Activated CD4-positive, CD25-positive, alpha-beta regulatory T cell treated with anti-CD3 and anti-CD28 coated beads, Interleukin-2, amount 50 U/mL, for 24 hours (primary cell): ENCODE measurements at regions not wholly inside any gene's neighbourhood (a gene's known extent, or its start where the extent isn't known, plus 50 kb on each side); places are given as distances from the start of the nearest gene placed in this dataset.

ENCODE experiments used
- ATAC-seq, 2 donors: fragments of 150-1000 bp; cut with Tn5 transposase; one replicate each; pipeline ENCODE4 v1.10.0; 2021; ENCODE audit warnings: mild to moderate bottlenecking in 1 of 2, moderate library complexity in 1 of 2

GRCh38 chr19:28878862-28879566, 333.9 kb downstream of the UQCRFS1 start:
- no peak for ATAC-seq

- no peak for ATAC-seq
These were observed 336.3 kb downstream of the UQCRFS1 start for GRCh38 chr19:28876609-28877123.

DNA sequence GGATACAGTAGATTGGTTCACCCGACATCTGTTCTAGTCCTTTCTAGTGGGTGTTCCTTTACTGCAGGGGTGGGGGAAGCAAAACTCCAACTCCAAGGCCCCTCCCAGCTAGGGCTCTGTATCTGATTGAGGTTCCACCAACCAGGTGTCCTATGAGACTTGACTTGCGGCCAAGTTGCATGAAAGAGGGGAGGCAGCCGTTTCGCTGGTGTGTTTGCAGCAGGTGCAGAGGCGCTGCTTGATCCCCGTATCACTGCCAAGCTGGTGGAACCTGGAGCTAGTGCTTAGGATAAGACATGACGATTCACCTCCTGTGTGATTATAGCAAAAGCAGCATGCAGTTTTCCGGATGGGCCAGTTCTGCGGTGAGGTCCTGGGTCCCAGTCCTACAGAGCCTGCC, 338.2 kb downstream of the UQCRFS1 start:
- no peak for ATAC-seq

GRCh38 chr19:28873301-28873700, 339.6 kb downstream of the UQCRFS1 start:
- no peak for ATAC-seq

- no peak for ATAC-seq
These were observed 341.7 kb downstream of the UQCRFS1 start for GRCh38 chr19:28871099-28871725.

DNA sequence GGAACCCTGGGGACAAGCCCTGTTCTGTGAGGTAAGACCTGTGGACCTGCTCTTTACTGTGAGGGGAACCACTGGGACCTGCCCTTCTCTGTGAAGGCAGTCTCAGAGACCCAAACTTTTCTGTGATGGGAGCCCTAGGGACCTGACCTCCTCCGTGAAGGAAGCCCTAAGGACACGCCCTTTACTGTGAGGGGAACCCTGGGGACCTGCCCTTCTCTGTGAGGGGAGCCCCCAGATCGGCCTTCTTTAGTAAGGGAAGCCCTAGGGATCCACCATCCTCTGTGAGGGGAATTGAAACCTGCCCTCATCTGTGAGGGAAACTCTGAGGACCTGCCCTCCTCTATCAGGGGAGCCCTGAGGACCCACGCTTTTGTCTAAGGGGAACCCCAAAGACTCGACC, 343.5 kb downstream of the UQCRFS1 start:
- ATAC-seq, result no peak

- ATAC-seq, result no peak
These were observed 344.1 kb downstream of the UQCRFS1 start for GRCh38 chr19:28868836-28869235.

DNA sequence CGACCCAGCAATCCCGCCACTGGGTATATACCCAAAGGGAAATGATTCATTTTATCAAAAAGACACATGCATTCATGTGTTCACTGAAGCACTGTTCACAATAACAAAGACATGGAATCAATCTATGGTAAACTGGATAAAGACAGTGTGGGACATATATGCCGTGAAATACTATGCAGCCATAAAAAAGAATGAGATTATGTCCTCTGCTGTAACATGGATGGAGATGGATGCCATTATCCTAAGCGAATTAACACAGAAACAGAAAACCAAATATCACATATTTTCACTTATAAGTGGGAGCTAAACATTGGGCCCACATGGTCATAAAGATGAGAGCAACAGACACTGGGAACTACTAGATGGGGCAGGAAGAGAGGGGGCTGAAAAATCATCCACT, 345.0 kb downstream of the UQCRFS1 start:
- ATAC-seq, result no peak

DNA sequence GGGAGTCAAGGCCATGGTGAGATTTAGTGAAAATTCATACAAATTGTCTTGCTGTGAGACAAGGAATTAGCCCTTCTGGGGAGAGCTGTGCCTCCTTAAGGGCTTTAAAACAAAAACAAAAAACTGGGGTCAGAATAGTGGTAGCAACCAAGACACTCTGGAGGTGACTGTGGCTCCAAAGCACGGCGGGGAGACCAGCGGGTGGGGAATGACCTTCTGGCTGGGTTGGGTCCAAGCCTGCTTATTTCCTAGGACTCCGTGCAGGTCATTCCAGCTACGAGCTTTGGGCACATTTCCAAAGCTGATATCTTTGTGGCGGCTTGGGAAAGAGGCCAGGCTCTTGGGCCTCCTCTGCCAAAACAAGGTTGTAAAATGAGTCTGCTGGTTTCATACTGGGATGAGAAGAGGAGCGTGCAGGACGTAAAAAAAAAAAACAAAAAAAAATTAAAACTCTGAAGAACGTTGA, 348.3 kb downstream of the UQCRFS1 start:
- ATAC-seq, result no peak

DNA sequence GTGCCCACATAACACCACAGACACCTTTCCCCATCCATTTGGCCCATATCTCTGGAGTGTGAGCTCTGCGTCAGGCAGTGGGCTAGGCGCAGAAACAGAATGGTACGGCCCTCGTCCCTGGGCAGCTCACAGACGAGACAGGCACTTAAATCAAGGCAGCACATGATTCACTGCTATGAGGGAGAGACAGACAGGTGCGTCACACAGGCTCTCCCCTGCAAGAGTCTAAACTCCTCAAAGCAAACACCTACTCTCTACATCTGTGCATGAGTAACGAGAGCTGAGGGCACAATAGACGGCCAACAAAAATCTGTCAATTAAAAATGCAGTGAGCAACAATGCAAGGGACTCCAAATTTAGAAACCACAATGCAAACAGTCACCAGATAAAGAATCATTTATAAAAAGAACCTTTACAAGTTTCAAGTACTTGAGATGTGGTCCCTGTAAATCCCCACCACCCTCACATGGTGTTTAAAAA, 348.9 kb downstream of the UQCRFS1 start:
- ATAC-seq, result no peak

DNA sequence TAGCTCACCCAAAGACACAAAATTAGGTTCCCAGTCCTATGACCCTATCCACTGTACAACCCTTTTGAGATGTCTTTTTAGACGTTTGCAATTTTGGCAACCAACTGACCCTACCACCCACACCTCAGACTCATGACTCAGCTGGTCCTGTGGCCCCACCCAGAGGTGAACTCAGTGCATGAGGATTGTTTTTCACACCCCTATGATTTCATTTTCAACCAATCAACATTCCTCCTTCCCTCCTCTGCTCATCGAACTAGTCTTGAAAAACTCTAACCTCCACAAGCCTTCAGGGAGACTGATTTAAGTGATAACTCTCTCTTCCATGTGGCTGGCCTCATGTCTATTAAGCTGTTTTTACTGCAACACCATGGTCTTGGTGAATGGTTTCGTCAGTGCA, 350.7 kb downstream of the UQCRFS1 start:
- no peak for ATAC-seq

DNA sequence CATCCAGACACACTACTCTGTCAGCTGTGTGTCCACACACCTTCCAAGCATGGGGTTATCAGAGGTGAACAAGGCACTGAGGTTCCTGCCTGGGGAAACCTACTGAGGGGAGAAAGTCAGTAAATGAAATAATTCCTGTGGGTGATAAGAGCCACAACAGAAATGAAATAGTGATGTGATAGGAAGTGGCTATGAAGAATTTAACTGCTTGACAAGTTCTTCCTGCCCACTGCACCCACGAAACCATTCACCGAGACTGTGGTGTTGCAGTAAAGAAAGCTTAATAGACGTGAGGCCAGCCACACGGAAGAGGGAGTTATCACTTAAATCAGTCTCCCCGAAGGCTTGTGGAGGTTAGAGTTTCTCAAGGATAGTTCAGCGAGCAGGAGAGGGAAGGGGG, 353.1 kb downstream of the UQCRFS1 start:
- ATAC-seq, result no peak

DNA sequence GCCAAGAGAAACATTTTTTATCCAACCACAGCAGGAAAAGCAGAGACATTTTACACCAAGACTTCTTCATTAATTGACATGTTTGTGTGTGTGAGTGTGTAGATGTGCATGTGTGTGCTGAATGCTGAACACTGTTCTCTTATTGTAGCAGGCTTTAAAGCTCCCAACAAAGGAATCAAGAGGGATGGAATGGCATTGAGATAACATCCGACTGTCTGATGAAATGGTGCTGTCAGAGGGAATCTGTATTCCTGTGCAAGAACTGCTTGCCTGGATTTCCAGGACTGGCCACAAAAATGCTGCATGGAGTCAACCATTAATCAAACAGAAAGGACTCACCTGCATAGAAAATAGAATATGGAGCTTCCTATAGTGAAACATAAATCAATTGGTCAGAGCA, 354.0 kb downstream of the UQCRFS1 start:
- no peak for ATAC-seq

GRCh38 chr19:28857967-28858366, 355.0 kb downstream of the UQCRFS1 start:
- ATAC-seq, result no peak

- no peak for ATAC-seq
These were observed 357.7 kb downstream of the UQCRFS1 start for GRCh38 chr19:28855216-28855615.

GRCh38 chr19:28847468-28847867, 365.5 kb downstream of the UQCRFS1 start:
- no peak for ATAC-seq

GRCh38 chr19:28846094-28846812, 366.7 kb downstream of the UQCRFS1 start:
- no peak for ATAC-seq

GRCh38 chr19:28843761-28844492, 369.0 kb downstream of the UQCRFS1 start:
- no peak for ATAC-seq

- ATAC-seq, result no peak
These were observed 371.4 kb downstream of the UQCRFS1 start for GRCh38 chr19:28841531-28841930.

DNA sequence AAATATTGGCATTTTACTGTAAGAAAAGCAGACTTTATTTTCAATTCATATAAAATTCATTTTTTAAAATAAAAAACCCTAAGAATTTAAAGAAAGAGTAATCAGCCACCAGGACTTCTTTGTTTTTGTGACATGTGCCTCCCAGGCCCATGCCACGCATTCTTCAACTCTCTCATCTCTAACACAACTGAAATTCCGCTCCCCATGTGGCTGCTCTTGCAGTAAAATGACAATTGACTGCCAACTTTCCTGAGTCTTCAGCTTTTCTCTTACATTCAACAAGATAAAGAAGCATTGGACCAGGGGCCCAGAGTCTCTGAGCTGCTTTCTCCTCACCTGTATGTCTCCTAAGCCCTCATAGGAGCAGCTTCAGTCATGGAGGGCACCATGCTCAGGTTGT, 372.1 kb downstream of the UQCRFS1 start:
- no peak for ATAC-seq

- no peak for ATAC-seq
These were observed 373.5 kb downstream of the UQCRFS1 start for GRCh38 chr19:28839455-28839854.

DNA sequence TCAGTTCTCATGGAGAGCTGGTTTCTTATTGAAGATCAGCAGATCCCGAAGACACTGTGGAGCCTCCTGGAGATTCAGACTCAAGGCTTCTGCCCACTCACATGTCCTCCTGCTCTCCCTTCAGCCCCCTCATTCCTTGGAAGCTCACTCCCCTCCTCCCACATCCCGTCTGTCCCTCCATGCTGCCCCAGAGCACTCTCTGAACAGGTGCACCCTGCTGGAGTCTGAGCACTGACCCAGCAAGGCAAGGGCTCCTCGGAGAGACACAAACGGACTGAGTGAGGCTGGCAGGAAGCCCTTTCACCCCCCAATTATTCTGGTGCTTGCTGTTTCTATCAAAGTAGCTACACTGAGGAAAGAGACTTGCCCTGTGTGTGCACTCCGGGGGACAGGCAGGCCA, 374.0 kb downstream of the UQCRFS1 start:
- ATAC-seq, result no peak

GRCh38 chr19:28836421-28836820, 376.5 kb downstream of the UQCRFS1 start:
- no peak for ATAC-seq
